ENCODE measurements at regions not wholly inside any gene's neighbourhood (a gene's known extent, or its start where the extent isn't known, plus 50 kb on each side); places are given as distances from the start of the nearest gene placed in this dataset.

- no peak overlapping the region for H3K4me3 Mint-ChIP-seq
- no peaks in the 10 kb centered on the region for H3K36me3 ChIP-seq (ENCODE audit: insufficient read depth, low read length)
- H3K9me3 Mint-ChIP-seq, result peaks cover 0 to 1% (median 0%) of the 10 kb centered on the region in 5 donors
- H3K4me1 Mint-ChIP-seq, result no peaks in the 10 kb centered on the region
- CTCF ChIA-PET, result no interaction called here
- POLR2A ChIA-PET, result no interaction called here
- peaks cover 13 to 26% of the 10 kb centered on the region in 2 donors for H3K27me3 Mint-ChIP-seq
- DNase-seq, result no peak
- no peaks in the 10 kb centered on the region for H3K9me3 ChIP-seq (ENCODE audit: low read length)
- H3K4me1 ChIP-seq (ENCODE audit: insufficient read depth, low read length), result no peaks in the 10 kb centered on the region
- H3K27me3 ChIP-seq (ENCODE audit: insufficient read depth, low read length, poor library complexity, severe bottlenecking), result no peaks in the 10 kb centered on the region
- no peak overlapping the region for H3K27ac ChIP-seq (ENCODE audit: low read depth, low read length)
- no peaks in the 10 kb centered on the region for H3K36me3 Mint-ChIP-seq
- H3K4me3 ChIP-seq (ENCODE audit: low read length), result no peak overlapping the region
- H3K27ac Mint-ChIP-seq, result no peak overlapping the region
Measured at GRCh38 chr16:86903068-86903467, 324.7 kb downstream of the FOXL1 start.

GRCh38 chr16:86905302-86905701 is 327.0 kb downstream of the FOXL1 start:
- CTCF ChIA-PET, result no interaction called here
- H3K4me3 Mint-ChIP-seq, result no peak overlapping the region
- no peak overlapping the region for H3K4me3 ChIP-seq (ENCODE audit: low read length)
- no peak overlapping the region for H3K27ac ChIP-seq (ENCODE audit: low read depth, low read length)
- H3K4me1 ChIP-seq (ENCODE audit: insufficient read depth, low read length), result no peaks in the 10 kb centered on the region
- POLR2A ChIA-PET, result no interaction called here
- peaks cover 16 to 26% of the 10 kb centered on the region in 2 donors for H3K27me3 Mint-ChIP-seq
- H3K4me1 Mint-ChIP-seq, result no peaks in the 10 kb centered on the region
- no peak overlapping the region for H3K27ac Mint-ChIP-seq
- H3K36me3 ChIP-seq (ENCODE audit: insufficient read depth, low read length), result no peaks in the 10 kb centered on the region
- H3K9me3 Mint-ChIP-seq, result peaks cover 0 to 1% (median 0%) of the 10 kb centered on the region in 5 donors
- H3K9me3 ChIP-seq (ENCODE audit: low read length), result no peaks in the 10 kb centered on the region
- DNase-seq, result no peak
- no peaks in the 10 kb centered on the region for H3K36me3 Mint-ChIP-seq
- H3K27me3 ChIP-seq (ENCODE audit: insufficient read depth, low read length, poor library complexity, severe bottlenecking), result no peaks in the 10 kb centered on the region

- peaks cover 16 to 26% of the 10 kb centered on the region in 2 donors for H3K27me3 Mint-ChIP-seq
- no peak overlapping the region for H3K27ac ChIP-seq (ENCODE audit: low read depth, low read length)
- no peaks in the 10 kb centered on the region for H3K27me3 ChIP-seq (ENCODE audit: insufficient read depth, low read length, poor library complexity, severe bottlenecking)
- no peaks in the 10 kb centered on the region for H3K4me1 ChIP-seq (ENCODE audit: insufficient read depth, low read length)
- no peaks in the 10 kb centered on the region for H3K36me3 ChIP-seq (ENCODE audit: insufficient read depth, low read length)
- no peak for DNase-seq
- no peak overlapping the region for H3K4me3 Mint-ChIP-seq
- H3K9me3 ChIP-seq (ENCODE audit: low read length), result no peaks in the 10 kb centered on the region
- H3K4me3 ChIP-seq (ENCODE audit: low read length), result no peak overlapping the region
- CTCF ChIA-PET, result no interaction called here
- POLR2A ChIA-PET, result no interaction called here
- H3K9me3 Mint-ChIP-seq, result peaks cover 0 to 1% (median 0%) of the 10 kb centered on the region in 5 donors
- no peak overlapping the region for H3K27ac Mint-ChIP-seq
- no peaks in the 10 kb centered on the region for H3K4me1 Mint-ChIP-seq
- H3K36me3 Mint-ChIP-seq, result no peaks in the 10 kb centered on the region
Measured at GRCh38 chr16:86906623-86907022, 328.3 kb downstream of the FOXL1 start.

- no peaks in the 10 kb centered on the region for H3K4me1 Mint-ChIP-seq
- Histone ChIP-seq H3K4me1 (ENCODE audit: insufficient read depth, low read length) (no peaks in the 10 kb centered on the region), H3K27ac (ENCODE audit: low read depth, low read length) (no peak overlapping the region), H3K4me3 (ENCODE audit: low read length) (no peak overlapping the region), H3K27me3 (ENCODE audit: insufficient read depth, low read length, poor library complexity, severe bottlenecking) (no peaks in the 10 kb centered on the region), H3K9me3 (ENCODE audit: low read length) (no peaks in the 10 kb centered on the region), H3K36me3 (ENCODE audit: insufficient read depth, low read length) (no peaks in the 10 kb centered on the region)
- H3K9me3 Mint-ChIP-seq, result no peaks in the 10 kb centered on the region
- peaks cover 14 to 18% of the 10 kb centered on the region in 2 donors for H3K27me3 Mint-ChIP-seq
- DNase-seq, result no peak
- H3K4me3 Mint-ChIP-seq, result no peak overlapping the region
- POLR2A ChIA-PET, result no interaction called here
- H3K27ac Mint-ChIP-seq, result no peak overlapping the region
- CTCF ChIA-PET, result no interaction called here
- H3K36me3 Mint-ChIP-seq, result no peaks in the 10 kb centered on the region
Measured at GRCh38 chr16:86909359-86910160, 331.2 kb downstream of the FOXL1 start.

- H3K9me3 Mint-ChIP-seq, result no peaks in the 10 kb centered on the region
- Histone ChIP-seq H3K9me3 (ENCODE audit: low read length) (no peaks in the 10 kb centered on the region), H3K27ac (ENCODE audit: low read depth, low read length) (no peak overlapping the region), H3K4me1 (ENCODE audit: insufficient read depth, low read length) (no peaks in the 10 kb centered on the region), H3K36me3 (ENCODE audit: insufficient read depth, low read length) (no peaks in the 10 kb centered on the region), H3K27me3 (ENCODE audit: insufficient read depth, low read length, poor library complexity, severe bottlenecking) (no peaks in the 10 kb centered on the region), H3K4me3 (ENCODE audit: low read length) (no peak overlapping the region)
- POLR2A ChIA-PET, result no interaction called here
- no peak for DNase-seq
- no peak overlapping the region for H3K4me3 Mint-ChIP-seq
- CTCF ChIA-PET, result no interaction called here
- H3K4me1 Mint-ChIP-seq, result no peaks in the 10 kb centered on the region
- H3K27ac Mint-ChIP-seq, result no peak overlapping the region
- no peaks in the 10 kb centered on the region for H3K36me3 Mint-ChIP-seq
- peaks cover 11 to 18% of the 10 kb centered on the region in 2 donors for H3K27me3 Mint-ChIP-seq
Measured at GRCh38 chr16:86910161-86910769, 331.9 kb downstream of the FOXL1 start.

GRCh38 chr16:86911437-86911958 is 333.1 kb downstream of the FOXL1 start:
- no peak overlapping the region for H3K4me3 ChIP-seq (ENCODE audit: low read length)
- H3K9me3 Mint-ChIP-seq, result no peaks in the 10 kb centered on the region
- CTCF ChIA-PET, result no interaction called here
- peaks cover 8 to 13% of the 10 kb centered on the region in 2 donors for H3K27me3 Mint-ChIP-seq
- H3K4me1 Mint-ChIP-seq, result no peaks in the 10 kb centered on the region
- H3K27ac Mint-ChIP-seq, result no peak overlapping the region
- H3K27me3 ChIP-seq (ENCODE audit: insufficient read depth, low read length, poor library complexity, severe bottlenecking), result no peaks in the 10 kb centered on the region
- no peak for DNase-seq
- H3K27ac ChIP-seq (ENCODE audit: low read depth, low read length), result no peak overlapping the region
- POLR2A ChIA-PET, result no interaction called here
- H3K36me3 Mint-ChIP-seq, result no peaks in the 10 kb centered on the region
- no peaks in the 10 kb centered on the region for H3K36me3 ChIP-seq (ENCODE audit: insufficient read depth, low read length)
- H3K9me3 ChIP-seq (ENCODE audit: low read length), result no peaks in the 10 kb centered on the region
- H3K4me1 ChIP-seq (ENCODE audit: insufficient read depth, low read length), result no peaks in the 10 kb centered on the region
- H3K4me3 Mint-ChIP-seq, result no peak overlapping the region

GRCh38 chr16:86913886-86914285 is 335.5 kb downstream of the FOXL1 start:
- ChIA-PET CTCF (no interaction called here), POLR2A (no interaction called here)
- H3K4me1 ChIP-seq (ENCODE audit: insufficient read depth, low read length), result no peaks in the 10 kb centered on the region
- Mint-ChIP-seq H3K4me1 (no peaks in the 10 kb centered on the region), H3K27me3 (no peaks in the 10 kb centered on the region), H3K9me3 (no peaks in the 10 kb centered on the region), H3K4me3 (no peak overlapping the region), H3K36me3 (no peaks in the 10 kb centered on the region), H3K27ac (no peak overlapping the region)
- no peaks in the 10 kb centered on the region for H3K27me3 ChIP-seq (ENCODE audit: insufficient read depth, low read length, poor library complexity, severe bottlenecking)
- H3K9me3 ChIP-seq (ENCODE audit: low read length), result no peaks in the 10 kb centered on the region
- no peaks in the 10 kb centered on the region for H3K36me3 ChIP-seq (ENCODE audit: insufficient read depth, low read length)
- H3K27ac ChIP-seq (ENCODE audit: low read depth, low read length), result no peak overlapping the region
- H3K4me3 ChIP-seq (ENCODE audit: low read length), result no peak overlapping the region
- DNase-seq, result no peak

GRCh38 chr16:86914876-86915717 is 336.7 kb downstream of the FOXL1 start:
- H3K36me3 Mint-ChIP-seq, result no peaks in the 10 kb centered on the region
- no peaks in the 10 kb centered on the region for H3K27me3 Mint-ChIP-seq
- ChIA-PET POLR2A (no interaction called here), CTCF (no interaction called here)
- DNase-seq, result no peak
- H3K27me3 ChIP-seq (ENCODE audit: insufficient read depth, low read length, poor library complexity, severe bottlenecking), result no peaks in the 10 kb centered on the region
- H3K27ac Mint-ChIP-seq, result no peak overlapping the region
- H3K36me3 ChIP-seq (ENCODE audit: insufficient read depth, low read length), result no peaks in the 10 kb centered on the region
- H3K9me3 ChIP-seq (ENCODE audit: low read length), result no peaks in the 10 kb centered on the region
- H3K27ac ChIP-seq (ENCODE audit: low read depth, low read length), result no peak overlapping the region
- H3K4me3 ChIP-seq (ENCODE audit: low read length), result no peak overlapping the region
- no peaks in the 10 kb centered on the region for H3K9me3 Mint-ChIP-seq
- no peaks in the 10 kb centered on the region for H3K4me1 ChIP-seq (ENCODE audit: insufficient read depth, low read length)
- H3K4me3 Mint-ChIP-seq, result no peak overlapping the region
- no peaks in the 10 kb centered on the region for H3K4me1 Mint-ChIP-seq
